ENCODE measurements at regions not wholly inside any gene's neighbourhood (a gene's known extent, or its start where the extent isn't known, plus 50 kb on each side); places are given as distances from the start of the nearest gene placed in this dataset.

DNA sequence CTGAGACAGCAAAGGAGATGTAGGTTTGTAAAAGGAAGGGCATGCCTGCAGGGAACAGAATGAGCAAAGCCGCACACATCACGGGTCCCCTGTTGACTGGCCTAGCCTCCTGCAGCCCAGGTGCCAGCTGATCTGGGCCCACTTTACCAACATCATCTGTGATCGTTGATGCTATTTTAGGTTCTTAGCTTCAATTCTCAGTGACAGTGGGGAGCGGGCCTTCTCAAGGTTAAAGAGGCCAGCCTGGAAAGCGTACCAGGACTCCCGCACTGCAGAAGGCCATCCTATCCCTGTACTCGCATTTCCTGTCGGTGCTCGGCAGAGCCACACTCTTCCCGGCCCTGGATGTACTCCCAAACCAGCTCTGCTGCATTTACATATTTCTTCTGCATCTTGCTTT is 213.5 kb upstream of the IRX1 start:
- H3K27ac Mint-ChIP-seq: no peak overlapping the region
- no peak for DNase-seq
- H3K27me3 Mint-ChIP-seq (ENCODE audit: insufficient read depth): peaks cover 2% of the 10 kb centered on the region; the same call in 1 of the 2 replicates
- peaks cover 81% of the 10 kb centered on the region for H3K9me3 Mint-ChIP-seq
- TF ChIP-seq CTCF (IDR thresholded peaks at IDR 0.05): no peak
- no peaks in the 10 kb centered on the region for H3K4me1 Mint-ChIP-seq (ENCODE audit: low read depth)
- peaks cover 21% of the 10 kb centered on the region; the same call in 1 of the 2 replicates for H3K36me3 Mint-ChIP-seq (ENCODE audit: low read depth)
- H3K4me3 Mint-ChIP-seq: no peak overlapping the region

- Mint-ChIP-seq H3K4me1 (ENCODE audit: low read depth) (no peaks in the 10 kb centered on the region), H3K36me3 (ENCODE audit: low read depth) (peaks cover 21% of the 10 kb centered on the region; the same call in 1 of the 2 replicates), H3K4me3 (no peak overlapping the region), H3K9me3 (peaks cover 78% of the 10 kb centered on the region), H3K27me3 (ENCODE audit: insufficient read depth) (peaks cover 2% of the 10 kb centered on the region; the same call in 1 of the 2 replicates), H3K27ac (no peak overlapping the region)
- TF ChIP-seq CTCF (IDR thresholded peaks at IDR 0.05): no peak
- no peak for DNase-seq
Observed at GRCh38 chr5:3381206-3381825, 214.3 kb upstream of the IRX1 start.

DNA sequence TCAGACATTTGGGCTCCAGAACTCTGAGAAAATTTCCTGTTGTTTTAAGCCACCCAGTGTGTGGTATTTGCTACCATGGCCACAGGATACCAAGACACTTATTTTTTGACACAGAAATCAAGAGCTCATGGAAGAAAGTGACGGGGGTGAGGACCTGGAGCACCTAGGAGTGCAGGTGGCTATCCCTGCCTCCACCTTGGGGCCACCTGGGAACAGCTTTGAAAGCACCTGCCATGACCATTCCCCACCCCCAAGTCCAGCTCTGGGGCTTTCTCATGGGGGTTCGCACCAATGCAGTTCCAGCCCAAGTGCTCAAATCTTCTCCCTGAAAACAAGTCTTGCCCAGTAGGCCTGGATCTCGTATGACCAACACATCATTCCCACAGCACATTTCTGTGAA is 214.9 kb upstream of the IRX1 start:
- H3K4me3 Mint-ChIP-seq: no peak overlapping the region
- H3K36me3 Mint-ChIP-seq (ENCODE audit: low read depth): peaks cover 21% of the 10 kb centered on the region; the same call in 1 of the 2 replicates
- H3K27ac Mint-ChIP-seq: no peak overlapping the region
- TF ChIP-seq CTCF (IDR thresholded peaks at IDR 0.05): no peak
- peaks cover 78% of the 10 kb centered on the region for H3K9me3 Mint-ChIP-seq
- DNase-seq: no peak
- H3K27me3 Mint-ChIP-seq (ENCODE audit: insufficient read depth): peaks cover under 1% of the 10 kb centered on the region; the same call in 1 of the 2 replicates
- H3K4me1 Mint-ChIP-seq (ENCODE audit: low read depth): no peaks in the 10 kb centered on the region

DNA sequence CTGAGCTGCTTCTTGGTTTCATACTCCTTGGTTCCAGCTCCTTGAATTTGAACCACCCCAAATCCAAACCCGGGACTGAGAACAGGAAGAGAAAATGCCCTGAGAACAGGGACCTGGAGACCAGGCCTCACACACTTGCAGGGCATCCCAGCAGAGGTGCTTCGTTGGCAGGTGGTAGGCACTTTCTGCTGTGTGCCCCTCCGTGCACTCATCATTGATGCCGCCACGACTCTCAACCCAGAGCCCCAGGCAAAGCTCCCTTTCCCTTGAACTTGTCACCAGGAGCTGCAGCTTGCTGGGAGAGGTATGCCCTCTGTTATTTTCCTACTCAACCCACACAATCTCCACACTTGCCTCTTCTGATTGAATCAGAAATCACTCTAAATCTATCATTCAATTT is 217.8 kb upstream of the IRX1 start:
- no peak overlapping the region for H3K27ac Mint-ChIP-seq
- no peak for DNase-seq
- no peaks in the 10 kb centered on the region for H3K27me3 Mint-ChIP-seq (ENCODE audit: insufficient read depth)
- H3K4me1 Mint-ChIP-seq (ENCODE audit: low read depth): no peaks in the 10 kb centered on the region
- no peak overlapping the region for H3K4me3 Mint-ChIP-seq
- no peak for TF ChIP-seq CTCF (IDR thresholded peaks at IDR 0.05)
- H3K36me3 Mint-ChIP-seq (ENCODE audit: low read depth): peaks cover 16% of the 10 kb centered on the region; the same call in 1 of the 2 replicates
- peaks cover 87% of the 10 kb centered on the region for H3K9me3 Mint-ChIP-seq

DNA sequence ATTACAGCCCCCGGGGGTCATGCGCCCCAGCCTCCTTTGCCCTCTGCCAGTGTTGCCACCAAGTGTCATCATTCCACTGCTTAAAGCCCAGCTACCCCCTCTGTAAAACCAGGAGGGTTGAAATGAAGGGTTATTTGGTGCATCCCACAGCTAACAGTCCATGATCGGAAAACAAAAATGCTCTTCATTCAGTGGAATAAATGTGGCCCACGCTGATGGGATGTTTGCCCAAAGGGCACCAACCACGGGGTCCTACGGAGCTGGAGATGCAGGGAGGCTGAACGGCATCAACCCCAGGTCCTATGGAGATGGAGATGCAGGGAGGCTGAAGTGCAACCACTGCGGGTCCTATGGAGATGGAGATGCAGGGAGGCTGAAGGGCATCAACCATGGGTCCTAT is 218.5 kb upstream of the IRX1 start:
- Mint-ChIP-seq H3K36me3 (ENCODE audit: low read depth) (peaks cover 11% of the 10 kb centered on the region), H3K4me1 (ENCODE audit: low read depth) (no peaks in the 10 kb centered on the region), H3K27me3 (ENCODE audit: insufficient read depth) (no peaks in the 10 kb centered on the region), H3K4me3 (no peak overlapping the region), H3K27ac (no peak overlapping the region), H3K9me3 (peaks cover 87% of the 10 kb centered on the region)
- TF ChIP-seq CTCF (IDR thresholded peaks at IDR 0.05): no peak
- DNase-seq: no peak

All from HFFc6 (cell line).